HEK293T (cell line): ENCODE measurements at regions not wholly inside any gene's neighbourhood (a gene's known extent, or its start where the extent isn't known, plus 50 kb on each side); places are given as distances from the start of the nearest gene placed in this dataset.

Experiments used
- CTCF ChIA-PET: fragments of 350-600 bp; formaldehyde crosslinking; extraction: SDS; loops from one replicate; lab custom pipeline; 2021; ENCODE audit warnings: antibody characterized with exemption, inconsistent platforms; lab: Yijun Ruan, JAX
- POLR2A ChIA-PET: fragments of 350-600 bp; formaldehyde crosslinking; extraction: SDS; loops from one replicate; lab custom pipeline; 2020; ENCODE audit warnings: antibody characterized with exemption, inconsistent platforms; lab: Yijun Ruan, JAX
- DNase-seq: peaks from one replicate; pipeline ENCODE4 v3.0.0; 2012; ENCODE audit warnings: mixed read lengths; ENCODE audit errors: extremely low spot score
- ARNT ChIP-seq: fragments of 450-650 bp; IDR thresholded peaks from 2 replicates; pipeline ENCODE4 v1.6.1; 2017; ENCODE audit warnings: mild to moderate bottlenecking
- BHLHE40 ChIP-seq: fragments of 450-650 bp; IDR thresholded peaks from 2 replicates; pipeline ENCODE4 v1.6.1; 2016; ENCODE audit warnings: mild to moderate bottlenecking, moderate library complexity, borderline replicate concordance
- CTBP1 ChIP-seq: fragments of 450-650 bp; IDR thresholded peaks from 2 replicates; pipeline ENCODE4 v1.6.1; 2016; ENCODE audit warnings: borderline replicate concordance
- ELF4 ChIP-seq: fragments of 450-650 bp; IDR thresholded peaks from 2 replicates; pipeline ENCODE4 v1.6.1; 2017; ENCODE audit warnings: antibody characterized with exemption
- FOXA1 ChIP-seq: fragments of 450-650 bp; IDR thresholded peaks from 2 replicates; pipeline ENCODE4 v1.6.1; 2016; ENCODE audit warnings: mild to moderate bottlenecking
- FOXK2 ChIP-seq: fragments of 450-650 bp; IDR thresholded peaks from 2 replicates; pipeline ENCODE4 v1.6.1; 2016; ENCODE audit warnings: mild to moderate bottlenecking
- FOXM1 ChIP-seq: fragments of 450-650 bp; IDR thresholded peaks from 2 replicates; pipeline ENCODE4 v1.6.1; 2017; ENCODE audit warnings: mild to moderate bottlenecking, borderline replicate concordance
- HDGF ChIP-seq: fragments of 450-650 bp; IDR thresholded peaks from 2 replicates; pipeline ENCODE4 v1.6.1; 2017; ENCODE audit warnings: antibody characterized with exemption, borderline replicate concordance
- L3MBTL2 ChIP-seq: fragments of 450-650 bp; conservative IDR thresholded peaks from 2 replicates; pipeline ENCODE4 v1.6.1; 2016; ENCODE audit warnings: mild to moderate bottlenecking
- LEF1 ChIP-seq: fragments of 450-650 bp; IDR thresholded peaks from 2 replicates; pipeline ENCODE4 v1.6.1; 2017; ENCODE audit warnings: mild to moderate bottlenecking, borderline replicate concordance
- NFRKB ChIP-seq: fragments of 450-650 bp; IDR thresholded peaks from 2 replicates; pipeline ENCODE4 v1.6.1; 2016; ENCODE audit warnings: mild to moderate bottlenecking, moderate library complexity
- PKNOX1 ChIP-seq: fragments of 450-650 bp; IDR thresholded peaks from 2 replicates; pipeline ENCODE4 v1.6.1; 2016
- SP1 ChIP-seq: fragments of 450-650 bp; IDR thresholded peaks from 2 replicates; pipeline ENCODE4 v1.6.1; 2017
- SUZ12 ChIP-seq: fragments of 450-650 bp; IDR thresholded peaks from 2 replicates; pipeline ENCODE4 v1.6.1; 2016; ENCODE audit warnings: mild to moderate bottlenecking
- TARDBP ChIP-seq: fragments of 450-650 bp; IDR thresholded peaks from 2 replicates; pipeline ENCODE4 v1.6.1; 2016
- ZNF384 ChIP-seq: fragments of 450-650 bp; IDR thresholded peaks from 2 replicates; pipeline ENCODE4 v1.6.1; 2016

- ChIA-PET CTCF (interaction anchor here (0.6 kb wide), 1 partner anchor 1190 kb away, joined by 3 read pairs; no protein-coding TSS in a partner anchor), POLR2A (no interaction called here)
- TF ChIP-seq FOXK2 (no peak), SUZ12 (no peak)
- DNase-seq, result no peak
Measured at GRCh38 chr15:48016865-48017264, 103.9 kb upstream of the SLC24A5 start.

- ChIA-PET POLR2A (no interaction called here), CTCF (interaction anchor here (0.6 kb wide), 1 partner anchor 1189 kb away, joined by 3 read pairs; no protein-coding TSS in a partner anchor)
- DNase-seq, result no peak
- TF ChIP-seq PKNOX1 (no peak), FOXK2 (no peak), SP1 (no peak), FOXM1 (no peak), HDGF (no peak), ARNT (no peak), FOXA1 (no peak), L3MBTL2 (no peak), BHLHE40 (no peak), TARDBP (no peak), LEF1 (no peak)
Measured at GRCh38 chr15:48017747-48018146, 103.0 kb upstream of the SLC24A5 start.

- CTCF ChIA-PET, result no interaction called here
- POLR2A ChIA-PET, result no interaction called here
- TF ChIP-seq ELF4 (no peak), SUZ12 (no peak), FOXK2 (no peak), ARNT (no peak), PKNOX1 (no peak), L3MBTL2 (no peak), FOXA1 (no peak), HDGF (no peak), LEF1 (no peak), NFRKB (no peak), CTBP1 (no peak), TARDBP (no peak), ZNF384 (no peak), FOXM1 (no peak), SP1 (no peak), BHLHE40 (no peak)
- no peak for DNase-seq
Measured at GRCh38 chr15:48020166-48020565, 100.6 kb upstream of the SLC24A5 start.

GRCh38 chr15:48021336-48022086 is 99.3 kb upstream of the SLC24A5 start:
- DNase-seq, result no peak
- no peak for TF ChIP-seq BHLHE40
- no peak for TF ChIP-seq FOXK2
- TF ChIP-seq FOXM1, result no peak
- TF ChIP-seq ZNF384, result no peak
- TF ChIP-seq HDGF, result no peak
- TF ChIP-seq LEF1, result no peak
- no peak for TF ChIP-seq L3MBTL2
- no peak for TF ChIP-seq ELF4
- no peak for TF ChIP-seq SUZ12
- TF ChIP-seq CTBP1, result no peak
- no peak for TF ChIP-seq PKNOX1
- no peak for TF ChIP-seq TARDBP
- TF ChIP-seq NFRKB, result no peak
- no peak for TF ChIP-seq SP1
- no peak for TF ChIP-seq ARNT
- TF ChIP-seq FOXA1, result no peak
- CTCF ChIA-PET, result no interaction called here
- POLR2A ChIA-PET, result no interaction called here

- ChIA-PET POLR2A (no interaction called here), CTCF (interaction anchor here (0.5 kb wide), 1 partner anchor 35 kb away, joined by 3 read pairs; no protein-coding TSS in a partner anchor)
- TF ChIP-seq FOXM1, result no peak
- TF ChIP-seq SUZ12, result no peak
- TF ChIP-seq PKNOX1, result no peak
- no peak for TF ChIP-seq CTBP1
- TF ChIP-seq FOXA1, result no peak
- no peak for TF ChIP-seq HDGF
- TF ChIP-seq FOXK2, result no peak
- no peak for TF ChIP-seq ZNF384
- no peak for TF ChIP-seq NFRKB
- no peak for TF ChIP-seq L3MBTL2
- no peak for TF ChIP-seq BHLHE40
- TF ChIP-seq LEF1, result no peak
- no peak for TF ChIP-seq ARNT
- no peak for DNase-seq
Measured at GRCh38 chr15:48025118-48025517, 95.7 kb upstream of the SLC24A5 start.

GRCh38 chr15:48028712-48029111 is 92.1 kb upstream of the SLC24A5 start:
- no peak for DNase-seq
- no peak for TF ChIP-seq HDGF
- TF ChIP-seq SP1, result no peak
- no peak for TF ChIP-seq L3MBTL2
- TF ChIP-seq FOXK2, result no peak
- TF ChIP-seq PKNOX1, result no peak
- TF ChIP-seq ZNF384, result no peak
- POLR2A ChIA-PET, result no interaction called here
- CTCF ChIA-PET, result no interaction called here
